GM23338 (cell line): ENCODE measurements at regions not wholly inside any gene's neighbourhood (a gene's known extent, or its start where the extent isn't known, plus 50 kb on each side); places are given as distances from the start of the nearest gene placed in this dataset.

Experiments
- ATAC-seq: fragments of 200-7000 bp; cut with Tn5 transposase; 3 replicates; pipeline ENCODE4 v1.9.1; 2020
- DNase-seq: peaks from one replicate; pipeline ENCODE4 v3.0.0-alpha.2; 2015; ENCODE audit warnings: low spot score
- H2AFZ ChIP-seq: fragments of 200-600 bp; sonication (generic); 2 replicates; pipeline ENCODE4 v1.8.0; 2016; ENCODE audit warnings: antibody characterized with exemption, mild to moderate bottlenecking, moderate library complexity
- H3F3A ChIP-seq: fragments of 200-600 bp; sonication (generic); replicated peaks from 2 replicates; pipeline ENCODE4 v1.8.0; 2017; ENCODE audit warnings: antibody characterized with exemption, mixed run types, low read depth
- H3K27ac ChIP-seq: fragments of 200-600 bp; sonication (generic); 2 replicates; pipeline ENCODE4 v1.6.1; 2016; ENCODE audit warnings: low read depth
- H3K27me3 ChIP-seq: fragments of 200-600 bp; sonication (generic); 2 replicates; pipeline ENCODE4 v1.8.0; 2016; ENCODE audit warnings: mild to moderate bottlenecking, mixed run types, moderate library complexity; ENCODE audit not compliant: insufficient read depth
- H3K36me3 ChIP-seq: fragments of 200-600 bp; sonication (generic); 2 replicates; pipeline ENCODE4 v1.8.0; 2016; ENCODE audit warnings: mild to moderate bottlenecking; ENCODE audit not compliant: insufficient read depth
- H3K4me1 ChIP-seq: fragments of 200-600 bp; sonication (generic); 2 replicates; pipeline ENCODE4 v1.8.0; 2016; ENCODE audit warnings: mild to moderate bottlenecking, moderate library complexity; ENCODE audit not compliant: insufficient read depth
- H3K4me2 ChIP-seq: fragments of 200-600 bp; sonication (generic); 2 replicates; pipeline ENCODE4 v1.7.1; 2017; ENCODE audit warnings: mixed run types
- H3K4me3 ChIP-seq: fragments of 200-600 bp; sonication (generic); 2 replicates; pipeline ENCODE4 v1.6.1; 2016; ENCODE audit warnings: mixed run types
- H3K79me2 ChIP-seq: fragments of 200-600 bp; sonication (generic); replicated peaks from 2 replicates; pipeline ENCODE4 v1.8.0; 2017; ENCODE audit warnings: mild to moderate bottlenecking; ENCODE audit not compliant: insufficient read depth
- H3K9me2 ChIP-seq: fragments of 200-600 bp; sonication (generic); 2 replicates; pipeline ENCODE4 v1.8.0; 2017; ENCODE audit not compliant: insufficient read depth
- H4K20me1 ChIP-seq: fragments of 200-600 bp; sonication (generic); replicated peaks from 2 replicates; pipeline ENCODE4 v1.8.0; 2017; ENCODE audit warnings: mild to moderate bottlenecking; ENCODE audit not compliant: insufficient read depth
- H3K27ac Mint-ChIP-seq: 2 replicates; pipeline ENCODE4 v1.8.0; 2020; ENCODE audit warnings: inconsistent platforms, mild to moderate bottlenecking, moderate library complexity, mixed read lengths
- H3K27me3 Mint-ChIP-seq: 3 replicates; pipeline ENCODE4 v1.8.0; 2022; ENCODE audit warnings: low read depth, mild to moderate bottlenecking, moderate library complexity, mixed read lengths, inconsistent platforms; ENCODE audit not compliant: insufficient read depth, poor library complexity
- H3K36me3 Mint-ChIP-seq: 3 replicates; pipeline ENCODE4 v1.8.0; 2021; ENCODE audit warnings: low read depth, mild to moderate bottlenecking, inconsistent platforms, moderate library complexity, mixed read lengths
- H3K4me1 Mint-ChIP-seq: 3 replicates; pipeline ENCODE4 v1.8.0; 2020; ENCODE audit warnings: mild to moderate bottlenecking, inconsistent platforms, mixed read lengths
- H3K4me3 Mint-ChIP-seq: 3 replicates; pipeline ENCODE4 v1.8.0; 2021; ENCODE audit warnings: moderate library complexity, mild to moderate bottlenecking, inconsistent platforms, mixed read lengths
- H3K9me3 Mint-ChIP-seq: 3 replicates; pipeline ENCODE4 v1.8.0; 2020; ENCODE audit warnings: moderate library complexity, mild to moderate bottlenecking, inconsistent platforms, mixed read lengths
- CREB1 ChIP-seq: fragments of 250-450 bp; sonication (Bioruptor Pico); IDR thresholded peaks from 2 replicates; pipeline ENCODE4 v1.5.0; 2020; ENCODE audit warnings: low read depth, mild to moderate bottlenecking, moderate library complexity
- CTCF ChIP-seq, 2 experiments: fragments of 200-600 bp in 1 of 2; sonication (generic) in 1 of 2; conservative IDR thresholded peaks; 2 replicates each; pipeline versions ENCODE4 v1.5.1 to v1.6.1; 2016 to 2017; ENCODE audit warnings: antibody characterized with exemption in 2 of 2, low read depth in 2 of 2, mild to moderate bottlenecking in 2 of 2, moderate library complexity in 1 of 2
- ETS1 ChIP-seq: IDR thresholded peaks from 2 replicates; pipeline ENCODE4 v1.6.1; 2016; ENCODE audit warnings: antibody characterized with exemption
- EZH2 ChIP-seq: fragments of 200-600 bp; sonication (generic); IDR thresholded peaks from one replicate; pipeline ENCODE4 v1.8.0; 2017; ENCODE audit warnings: antibody characterized with exemption, mild to moderate bottlenecking, low read depth; ENCODE audit not compliant: unreplicated experiment
- EZH2phosphoT487 ChIP-seq: fragments of 200-600 bp; sonication (generic); IDR thresholded peaks from one replicate; pipeline ENCODE4 v1.8.1; 2018; ENCODE audit warnings: antibody characterized with exemption; ENCODE audit not compliant: unreplicated experiment
- JUNB ChIP-seq: IDR thresholded peaks from one replicate; pipeline ENCODE4 v1.6.1; 2016; ENCODE audit warnings: antibody characterized with exemption; ENCODE audit not compliant: unreplicated experiment
- NANOG ChIP-seq: IDR thresholded peaks from 2 replicates; pipeline ENCODE4 v1.6.1; 2016; ENCODE audit warnings: antibody characterized with exemption, borderline replicate concordance
- POLR2AphosphoS5 ChIP-seq: IDR thresholded peaks from 2 replicates; pipeline ENCODE4 v1.6.1; 2016; ENCODE audit warnings: antibody characterized with exemption, low read depth
- REST ChIP-seq: IDR thresholded peaks from one replicate; pipeline ENCODE4 v1.6.1; 2018; ENCODE audit warnings: antibody characterized with exemption; ENCODE audit not compliant: unreplicated experiment
- STAT1 ChIP-seq: IDR thresholded peaks from one replicate; pipeline ENCODE4 v1.6.1; 2016; ENCODE audit warnings: antibody characterized with exemption; ENCODE audit not compliant: unreplicated experiment
- ZNF114 ChIP-seq: fragments of 250-450 bp; sonication (Bioruptor Pico); IDR thresholded peaks from 2 replicates; pipeline ENCODE4 v1.5.0; 2020; ENCODE audit warnings: mild to moderate bottlenecking, moderate library complexity
- ZNF331 ChIP-seq: fragments of 250-450 bp; sonication (Bioruptor Pico); IDR thresholded peaks from 2 replicates; pipeline ENCODE4 v1.5.0; 2020; ENCODE audit warnings: low read depth, mild to moderate bottlenecking, moderate library complexity
- ZNF462 ChIP-seq: fragments of 250-450 bp; sonication (Bioruptor Pico); IDR thresholded peaks from 2 replicates; pipeline ENCODE4 v1.5.0; 2020; ENCODE audit warnings: mild to moderate bottlenecking, moderate library complexity

- Histone ChIP-seq H3K27ac (no peak overlapping the region), H4K20me1 (no peaks in the 10 kb centered on the region), H3K4me2 (no peak overlapping the region), H3K36me3 (no peaks in the 10 kb centered on the region), H3F3A (no peaks in the 10 kb centered on the region), H3K4me1 (no peaks in the 10 kb centered on the region), H3K4me3 (no peak overlapping the region), H3K79me2 (no peaks in the 10 kb centered on the region), H2AFZ (no peak overlapping the region), H3K9me2 (no peaks in the 10 kb centered on the region), H3K27me3 (no peaks in the 10 kb centered on the region)
- no peak overlapping the region for H3K27ac Mint-ChIP-seq
- no peaks in the 10 kb centered on the region for H3K9me3 Mint-ChIP-seq
- peaks cover 2% of the 10 kb centered on the region for H3K27me3 Mint-ChIP-seq
- peaks cover 6% of the 10 kb centered on the region; the same call in 2 of the 3 replicates for H3K4me1 Mint-ChIP-seq
- DNase-seq, result no peak
- H3K36me3 Mint-ChIP-seq, result no peaks in the 10 kb centered on the region
- TF ChIP-seq JUNB, result no peak
- TF ChIP-seq ZNF331 (CRISPR knock-in tag), result no peak
- no peak for TF ChIP-seq STAT1
- TF ChIP-seq NANOG, result no peak
- no peak for TF ChIP-seq CTCF (conservative IDR thresholded peaks at IDR 0.05; ENCODE audit: low read depth in 2 of 2)
- no peak for TF ChIP-seq ZNF462 (CRISPR knock-in tag)
- no peak for TF ChIP-seq REST
- no peak for TF ChIP-seq ETS1
- TF ChIP-seq CREB1 (CRISPR knock-in tag), result no peak
- no peak for TF ChIP-seq EZH2
- TF ChIP-seq ZNF114 (CRISPR knock-in tag), result no peak
- TF ChIP-seq POLR2AphosphoS5, result no peak
- TF ChIP-seq EZH2phosphoT487, result no peak
- ATAC-seq, result no peak
- H3K4me3 Mint-ChIP-seq, result no peak overlapping the region
Measured at GRCh38 chr4:166625018-166625637, 609.2 kb downstream of the SPOCK3 start.
